KMS-11 (cell line): ENCODE measurements at regions not wholly inside any gene's neighbourhood (a gene's known extent, or its start where the extent isn't known, plus 50 kb on each side); places are given as distances from the start of the nearest gene placed in this dataset.

Source experiments
- H2AFZ ChIP-seq: fragments of 200-600 bp; sonication (generic); 2 replicates; pipeline ENCODE4 v1.6.1; 2016; ENCODE audit warnings: antibody characterized with exemption, mixed run types, low read depth
- H3K27ac ChIP-seq: fragments of 200-600 bp; sonication (generic); 2 replicates; pipeline ENCODE4 v1.6.1; 2016; ENCODE audit warnings: mild to moderate bottlenecking, mixed run types
- H3K27me3 ChIP-seq: fragments of 200-600 bp; sonication (generic); 2 replicates; pipeline ENCODE4 v1.6.1; 2017; ENCODE audit warnings: mild to moderate bottlenecking, low read depth, mixed run types, moderate library complexity; ENCODE audit not compliant: insufficient read depth
- H3K36me3 ChIP-seq: fragments of 200-600 bp; sonication (generic); 2 replicates; pipeline ENCODE4 v1.6.1; 2017; ENCODE audit warnings: mild to moderate bottlenecking, mixed run types; ENCODE audit not compliant: insufficient read depth
- H3K4me1 ChIP-seq: fragments of 200-600 bp; sonication (generic); 2 replicates; pipeline ENCODE4 v1.6.1; 2016; ENCODE audit warnings: mild to moderate bottlenecking, low read depth, mixed run types; ENCODE audit not compliant: poor library complexity, severe bottlenecking
- H3K4me2 ChIP-seq: fragments of 200-600 bp; sonication (generic); 2 replicates; pipeline ENCODE4 v1.7.0; 2016; ENCODE audit warnings: mild to moderate bottlenecking, mixed run types
- H3K4me3 ChIP-seq: fragments of 200-600 bp; sonication (generic); IDR thresholded peaks from 2 replicates; pipeline ENCODE4 v1.6.1; 2017; ENCODE audit warnings: low read depth, low read length, mixed read lengths; ENCODE audit not compliant: insufficient read depth
- H3K79me2 ChIP-seq: fragments of 200-600 bp; sonication (generic); 2 replicates; pipeline ENCODE4 v1.6.1; 2016; ENCODE audit warnings: low read depth, mixed run types; ENCODE audit not compliant: insufficient read depth
- H3K9ac ChIP-seq: fragments of 200-600 bp; sonication (generic); 2 replicates; pipeline ENCODE4 v1.6.1; 2016; ENCODE audit warnings: mild to moderate bottlenecking, mixed run types
- H4K20me1 ChIP-seq: fragments of 200-600 bp; sonication (generic); 2 replicates; pipeline ENCODE4 v1.6.1; 2016; ENCODE audit warnings: mild to moderate bottlenecking, mixed run types; ENCODE audit not compliant: insufficient read depth
- CTCF ChIP-seq: fragments of 200-600 bp; sonication (generic); conservative IDR thresholded peaks from 2 replicates; pipeline ENCODE4 v1.6.1; 2017; ENCODE audit warnings: low read depth, mild to moderate bottlenecking, antibody characterized with exemption, low read length, moderate library complexity, mixed read lengths

GRCh38 chr11:56889986-56890385 is 98.7 kb upstream of the OR5AK2 start:
- no peak overlapping the region for H2AFZ ChIP-seq
- H3K4me2 ChIP-seq = no peak overlapping the region
- no peaks in the 10 kb centered on the region for H3K27me3 ChIP-seq
- H3K9ac ChIP-seq = no peak overlapping the region
- no peaks in the 10 kb centered on the region for H3K79me2 ChIP-seq
- H3K4me3 ChIP-seq = no peak overlapping the region
- TF ChIP-seq CTCF = no peak
- no peaks in the 10 kb centered on the region for H3K36me3 ChIP-seq
- no peak overlapping the region for H3K27ac ChIP-seq
- no peaks in the 10 kb centered on the region for H4K20me1 ChIP-seq
- H3K4me1 ChIP-seq = no peaks in the 10 kb centered on the region

- H3K4me2 ChIP-seq = no peak overlapping the region
- H3K27ac ChIP-seq = no peak overlapping the region
- no peaks in the 10 kb centered on the region for H3K36me3 ChIP-seq
- H3K27me3 ChIP-seq = no peaks in the 10 kb centered on the region
- H3K4me1 ChIP-seq = no peaks in the 10 kb centered on the region
- H3K79me2 ChIP-seq = no peaks in the 10 kb centered on the region
- no peak for TF ChIP-seq CTCF
- no peak overlapping the region for H2AFZ ChIP-seq
- H4K20me1 ChIP-seq = no peaks in the 10 kb centered on the region
- no peak overlapping the region for H3K4me3 ChIP-seq
- H3K9ac ChIP-seq = no peak overlapping the region
Measured at GRCh38 chr11:56887940-56888339, 100.8 kb upstream of the OR5AK2 start.

GRCh38 chr11:56886455-56886854 is 102.3 kb upstream of the OR5AK2 start:
- Histone ChIP-seq H2AFZ (no peak overlapping the region), H4K20me1 (no peaks in the 10 kb centered on the region), H3K4me3 (no peak overlapping the region), H3K36me3 (no peaks in the 10 kb centered on the region), H3K4me2 (no peak overlapping the region), H3K79me2 (no peaks in the 10 kb centered on the region), H3K9ac (no peak overlapping the region), H3K4me1 (no peaks in the 10 kb centered on the region), H3K27me3 (no peaks in the 10 kb centered on the region), H3K27ac (no peak overlapping the region)
- TF ChIP-seq CTCF = no peak

GRCh38 chr11:56885854-56886253 is 102.9 kb upstream of the OR5AK2 start:
- Histone ChIP-seq H3K4me3 (no peak overlapping the region), H4K20me1 (no peaks in the 10 kb centered on the region), H3K27me3 (no peaks in the 10 kb centered on the region), H3K9ac (no peak overlapping the region), H3K36me3 (no peaks in the 10 kb centered on the region), H3K27ac (no peak overlapping the region), H3K4me1 (no peaks in the 10 kb centered on the region), H2AFZ (no peak overlapping the region), H3K79me2 (no peaks in the 10 kb centered on the region), H3K4me2 (no peak overlapping the region)
- TF ChIP-seq CTCF = no peak

- no peaks in the 10 kb centered on the region for H4K20me1 ChIP-seq
- no peaks in the 10 kb centered on the region for H3K36me3 ChIP-seq
- no peak overlapping the region for H3K4me3 ChIP-seq
- H3K9ac ChIP-seq = no peak overlapping the region
- no peak overlapping the region for H3K4me2 ChIP-seq
- H3K27me3 ChIP-seq = no peaks in the 10 kb centered on the region
- H3K79me2 ChIP-seq = no peaks in the 10 kb centered on the region
- no peak overlapping the region for H3K27ac ChIP-seq
- no peaks in the 10 kb centered on the region for H3K4me1 ChIP-seq
- TF ChIP-seq CTCF = no peak
- H2AFZ ChIP-seq = no peak overlapping the region
Measured at GRCh38 chr11:56885177-56885576, 103.5 kb upstream of the OR5AK2 start.
